KG1 (cell line): ENCODE measurements at regions not wholly inside any gene's neighbourhood (a gene's known extent, or its start where the extent isn't known, plus 50 kb on each side); places are given as distances from the start of the nearest gene placed in this dataset.
"Not testable (repeated sequence)": the region's sequence is repeated elsewhere in the genome, so short reads cannot be mapped to it uniquely, and the experiment has no call there.

ENCODE experiments used
- DNase-seq: peaks from one replicate; lab custom pipeline; 2025; lab: John Stamatoyannopoulos, UW

GRCh38 chr2:192953116-192953515 is 758.4 kb upstream of the TMEFF2 start:
- no peak for DNase-seq

- no peak for DNase-seq
Observed at GRCh38 chr2:192952245-192952644, 757.5 kb upstream of the TMEFF2 start.

DNA sequence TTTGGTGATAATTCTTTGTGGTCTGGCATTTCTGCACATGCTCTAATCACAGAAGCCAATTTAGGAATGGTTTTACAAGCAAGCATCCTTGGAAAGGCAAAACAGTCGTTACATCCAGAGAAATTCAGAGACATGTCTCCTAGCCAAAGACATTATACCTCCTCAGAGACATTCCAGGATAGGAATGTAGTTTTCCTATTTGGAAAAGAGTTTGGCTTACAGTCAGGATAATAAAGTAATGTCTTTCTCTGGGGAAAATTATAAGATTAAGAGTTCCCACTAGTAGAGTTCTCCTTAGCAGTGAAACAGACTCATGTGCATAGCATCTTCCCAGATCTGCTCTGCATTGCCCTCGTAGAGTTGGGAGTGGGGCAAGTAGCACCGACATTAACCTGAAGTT is 753.6 kb upstream of the TMEFF2 start:
- DNase-seq = no peak

GRCh38 chr2:192947352-192947751 is 752.6 kb upstream of the TMEFF2 start:
- DNase-seq = no peak

GRCh38 chr2:192940767-192941166 is 746.0 kb upstream of the TMEFF2 start:
- no peak for DNase-seq

GRCh38 chr2:192932376-192932775 is 737.6 kb upstream of the TMEFF2 start:
- no peak for DNase-seq

DNA sequence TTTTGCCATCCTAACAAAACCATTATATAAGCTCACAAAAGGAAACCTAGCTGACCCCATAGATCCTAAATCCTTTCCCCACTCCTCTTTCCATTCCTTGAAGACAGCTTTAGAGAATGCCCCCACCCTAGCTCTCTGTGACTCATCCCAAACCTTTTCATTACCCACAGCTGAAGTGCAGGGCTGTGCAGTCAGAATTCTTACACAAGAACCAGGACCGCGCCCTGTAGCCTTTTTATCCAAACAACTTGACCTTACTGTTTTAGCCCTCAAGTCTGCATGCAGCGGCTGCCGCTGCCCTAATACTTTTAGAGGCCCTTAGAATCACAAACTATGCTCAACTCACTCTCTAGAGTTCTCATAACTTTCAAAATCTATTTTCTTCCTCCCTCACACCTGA is 726.9 kb upstream of the TMEFF2 start:
- not testable (repeated sequence) for DNase-seq

GRCh38 chr2:192901446-192901845 is 706.7 kb upstream of the TMEFF2 start:
- DNase-seq = no peak

- DNase-seq = no peak
Observed at GRCh38 chr2:192899466-192899865, 704.7 kb upstream of the TMEFF2 start.

DNA sequence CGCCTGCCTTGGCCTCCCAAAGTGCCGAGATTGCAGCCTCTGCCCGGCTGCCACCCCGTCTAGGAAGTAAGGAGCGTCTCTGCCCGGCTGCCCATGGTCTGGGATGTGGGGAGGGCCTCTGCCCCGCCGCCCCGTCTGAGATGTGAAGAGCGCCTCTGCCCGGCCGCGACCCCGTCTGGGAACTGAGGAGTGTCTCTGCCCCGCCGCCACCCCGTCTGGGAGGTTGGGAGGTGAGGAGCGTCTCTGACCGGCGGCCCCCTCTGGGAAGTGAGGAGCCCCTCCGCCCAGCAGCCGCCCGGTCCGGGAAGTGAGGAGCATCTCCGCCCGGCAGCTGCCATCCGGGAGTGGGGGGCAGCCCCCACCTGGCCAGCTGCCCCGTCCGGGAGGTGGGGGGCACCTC is 699.2 kb upstream of the TMEFF2 start:
- DNase-seq = not testable (repeated sequence)

- no peak for DNase-seq
Observed at GRCh38 chr2:192888109-192888508, 693.4 kb upstream of the TMEFF2 start.

- DNase-seq = no peak
Observed at GRCh38 chr2:192887337-192887736, 692.6 kb upstream of the TMEFF2 start.

- no peak for DNase-seq
Observed at GRCh38 chr2:192886636-192887035, 691.9 kb upstream of the TMEFF2 start.

DNA sequence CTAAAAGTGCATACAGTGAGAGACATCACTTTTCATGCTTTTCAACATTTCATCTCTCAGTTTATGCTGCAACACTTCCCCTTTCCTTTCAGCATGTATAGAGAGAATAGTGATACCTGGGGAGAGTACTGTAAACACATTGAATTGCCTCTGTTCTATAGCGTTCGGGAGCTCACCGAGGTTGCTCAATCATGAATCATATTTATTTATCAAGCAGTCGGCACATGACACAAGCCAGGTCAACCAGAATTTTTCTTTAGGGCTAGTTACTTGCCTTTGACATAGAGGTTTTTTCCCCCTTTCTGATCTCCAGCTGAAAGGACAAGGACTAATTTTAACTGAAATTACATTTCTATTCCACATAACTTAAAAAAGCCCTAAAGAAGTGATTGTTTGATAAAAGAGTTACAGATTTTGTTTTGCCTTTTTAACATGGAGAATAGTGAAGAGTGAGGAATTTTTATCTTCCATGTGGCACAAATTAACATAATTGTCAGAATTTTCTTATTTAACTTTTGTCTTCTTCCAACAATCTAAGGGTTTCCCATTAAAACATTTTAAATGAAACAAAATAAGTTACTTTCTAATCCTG is 690.9 kb upstream of the TMEFF2 start:
- no peak for DNase-seq

GRCh38 chr2:192877159-192877558 is 682.4 kb upstream of the TMEFF2 start:
- no peak for DNase-seq

- no peak for DNase-seq
Observed at GRCh38 chr2:192876698-192877097, 682.0 kb upstream of the TMEFF2 start.

DNA sequence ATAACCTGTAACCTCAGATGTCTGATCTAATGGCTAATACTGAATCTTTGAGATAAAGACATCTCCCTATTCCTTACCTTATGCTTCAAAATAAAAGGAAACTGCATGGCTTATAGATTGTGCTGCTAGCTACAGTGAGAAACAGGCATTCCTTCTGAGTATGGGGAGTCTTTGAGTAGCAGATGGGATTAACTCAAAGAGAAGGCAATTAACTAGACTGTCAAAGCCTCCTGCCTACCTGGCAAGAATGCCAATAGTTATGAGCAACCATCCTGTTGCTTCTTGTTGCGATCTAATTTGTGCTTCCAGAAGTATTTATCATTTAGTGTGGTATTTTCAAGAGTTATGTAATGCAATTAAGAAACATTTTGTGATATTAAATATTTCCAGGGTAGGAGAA is 660.0 kb upstream of the TMEFF2 start:
- no peak for DNase-seq

GRCh38 chr2:192854031-192854430 is 659.3 kb upstream of the TMEFF2 start:
- DNase-seq = no peak

GRCh38 chr2:192828947-192829346 is 634.2 kb upstream of the TMEFF2 start:
- no peak for DNase-seq

DNA sequence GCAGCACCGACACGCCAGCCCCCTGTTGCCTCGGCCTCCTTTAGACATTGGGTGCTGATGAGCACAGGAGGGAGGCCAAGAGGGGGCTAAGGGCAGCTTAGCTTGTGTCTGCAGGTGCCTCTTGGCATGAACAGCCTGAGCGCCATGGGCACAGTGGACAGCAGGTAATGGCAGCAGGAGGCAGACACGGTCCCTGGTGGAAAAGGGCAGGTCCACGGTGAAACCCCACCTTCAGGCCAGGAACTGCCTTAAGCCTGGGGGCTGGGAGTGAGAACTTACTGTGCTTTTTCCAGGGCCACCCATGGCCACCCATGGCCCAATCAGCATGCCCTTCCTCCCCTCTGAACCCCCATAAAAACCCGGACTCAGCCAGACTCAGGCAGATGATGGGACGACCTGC is 633.4 kb upstream of the TMEFF2 start:
- no peak for DNase-seq

GRCh38 chr2:192827735-192828134 is 633.0 kb upstream of the TMEFF2 start:
- DNase-seq = no peak

DNA sequence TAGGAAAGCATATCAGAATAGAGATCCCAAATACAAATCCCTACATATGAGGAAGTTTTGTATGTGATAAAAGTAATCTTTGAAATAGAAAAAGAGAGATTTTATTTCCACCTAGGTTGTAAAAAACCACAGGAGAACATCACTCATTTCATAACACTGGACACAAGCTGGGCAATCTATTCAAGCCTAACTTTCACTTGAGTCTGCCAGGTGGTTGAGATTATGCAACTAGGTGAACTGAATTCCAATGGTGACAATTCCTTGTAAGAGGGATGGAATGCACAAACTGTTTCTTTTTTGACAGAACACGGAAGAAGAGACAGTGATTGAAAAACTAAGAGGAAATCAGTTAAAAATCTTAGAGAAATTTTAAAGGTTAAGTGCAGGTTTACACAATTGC is 619.6 kb upstream of the TMEFF2 start:
- DNase-seq = no peak

GRCh38 chr2:192813341-192813740 is 618.6 kb upstream of the TMEFF2 start:
- no peak for DNase-seq

DNA sequence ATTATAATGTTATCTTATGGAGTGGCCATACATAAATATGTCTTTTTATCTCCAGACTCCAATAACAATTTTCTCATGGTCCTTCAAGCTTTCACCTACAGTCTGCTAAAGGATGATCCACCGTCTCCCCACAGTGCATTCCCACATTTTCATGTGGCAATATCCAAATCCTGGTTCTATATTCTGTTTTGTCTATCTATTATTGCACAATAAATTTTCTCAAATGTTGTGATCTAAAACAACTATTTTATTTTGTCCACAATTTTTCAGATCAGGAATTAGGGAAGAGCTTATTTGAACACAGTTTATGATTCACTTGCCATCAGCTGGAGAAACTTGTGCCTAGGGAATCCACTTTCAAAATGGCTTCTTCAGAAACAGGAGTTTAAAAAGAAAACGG is 614.4 kb upstream of the TMEFF2 start:
- DNase-seq = no peak

GRCh38 chr2:192783643-192784042 is 588.9 kb upstream of the TMEFF2 start:
- DNase-seq = no peak
